ENCODE measurements at regions not wholly inside any gene's neighbourhood (a gene's known extent, or its start where the extent isn't known, plus 50 kb on each side); places are given as distances from the start of the nearest gene placed in this dataset.
A peak's percentile ranks its signal among the peaks of the same experiment; 100 is the strongest.

GRCh38 chr12:113611652-113612051 is 140.0 kb upstream of the LHX5 start:
- no TSS peak for BruUV-seq (replicated peaks)
- no peak for DNase-seq (ENCODE audit: low spot score)
- no peaks in the 10 kb centered on the region for H3K9me3 ChIP-seq (ENCODE audit: low read depth, low read length, poor library complexity, severe bottlenecking)
- TF ChIP-seq EZH2 (IDR thresholded peaks at IDR 0.05; ENCODE audit: borderline replicate concordance, low read depth, low read length, poor library complexity, severe bottlenecking) (no peak), CTCF (conservative IDR thresholded peaks at IDR 0.05; ENCODE audit: low read depth, low read length) (no peak)
- H3K4me3 ChIP-seq (ENCODE audit: low read depth, low read length, poor library complexity, severe bottlenecking), result no peak overlapping the region
- intact Hi-C loops (cut with micrococcal nuclease; ENCODE audit: unreplicated experiment), result no loop called here
- POLR2A ChIA-PET (ENCODE audit: low non-redundant PET), result no interaction called here
- CTCF ChIA-PET, result no interaction called here
- H3K36me3 ChIP-seq (ENCODE audit: insufficient read depth, low read length, poor library complexity, severe bottlenecking), result no peaks in the 10 kb centered on the region
- no peak overlapping the region for H3K27ac ChIP-seq (ENCODE audit: low read depth, low read length, poor library complexity, severe bottlenecking)
- H3K4me1 ChIP-seq (ENCODE audit: insufficient read depth, low read length, poor library complexity, severe bottlenecking), result no peaks in the 10 kb centered on the region
- H3K27me3 ChIP-seq (replicated peaks; ENCODE audit: insufficient read depth, low read depth, low read length, poor library complexity), result peaks cover 51% of the 10 kb centered on the region

- no peaks in the 10 kb centered on the region for H3K4me1 ChIP-seq (ENCODE audit: insufficient read depth, low read length, poor library complexity, severe bottlenecking)
- POLR2A ChIA-PET (ENCODE audit: low non-redundant PET), result no interaction called here
- H3K4me3 ChIP-seq (ENCODE audit: low read depth, low read length, poor library complexity, severe bottlenecking), result no peak overlapping the region
- H3K27ac ChIP-seq (ENCODE audit: low read depth, low read length, poor library complexity, severe bottlenecking), result no peak overlapping the region
- peaks cover 51% of the 10 kb centered on the region for H3K27me3 ChIP-seq (replicated peaks; ENCODE audit: insufficient read depth, low read depth, low read length, poor library complexity)
- H3K36me3 ChIP-seq (ENCODE audit: insufficient read depth, low read length, poor library complexity, severe bottlenecking), result no peaks in the 10 kb centered on the region
- H3K9me3 ChIP-seq (ENCODE audit: low read depth, low read length, poor library complexity, severe bottlenecking), result no peaks in the 10 kb centered on the region
- intact Hi-C loops (cut with micrococcal nuclease; ENCODE audit: unreplicated experiment), result no loop called here
- CTCF ChIA-PET, result no interaction called here
- TF ChIP-seq CTCF (conservative IDR thresholded peaks at IDR 0.05; ENCODE audit: low read depth, low read length) (no peak), EZH2 (IDR thresholded peaks at IDR 0.05; ENCODE audit: borderline replicate concordance, low read depth, low read length, poor library complexity, severe bottlenecking) (peak; percentile 73)
- no peak for DNase-seq (ENCODE audit: low spot score)
- BruUV-seq (replicated peaks), result no TSS peak
Observed at GRCh38 chr12:113610698-113611097, 139.0 kb upstream of the LHX5 start.

- BruUV-seq (replicated peaks), result no TSS peak
- TF ChIP-seq EZH2 (IDR thresholded peaks at IDR 0.05; ENCODE audit: borderline replicate concordance, low read depth, low read length, poor library complexity, severe bottlenecking), result no peak
- no peak for TF ChIP-seq CTCF (conservative IDR thresholded peaks at IDR 0.05; ENCODE audit: low read depth, low read length)
- intact Hi-C loops (cut with micrococcal nuclease; ENCODE audit: unreplicated experiment), result no loop called here
- Histone ChIP-seq H3K4me1 (ENCODE audit: insufficient read depth, low read length, poor library complexity, severe bottlenecking) (no peaks in the 10 kb centered on the region), H3K4me3 (ENCODE audit: low read depth, low read length, poor library complexity, severe bottlenecking) (no peak overlapping the region), H3K27me3 (replicated peaks; ENCODE audit: insufficient read depth, low read depth, low read length, poor library complexity) (peaks cover 51% of the 10 kb centered on the region), H3K9me3 (ENCODE audit: low read depth, low read length, poor library complexity, severe bottlenecking) (no peaks in the 10 kb centered on the region), H3K36me3 (ENCODE audit: insufficient read depth, low read length, poor library complexity, severe bottlenecking) (no peaks in the 10 kb centered on the region), H3K27ac (ENCODE audit: low read depth, low read length, poor library complexity, severe bottlenecking) (no peak overlapping the region)
- POLR2A ChIA-PET (ENCODE audit: low non-redundant PET), result no interaction called here
- CTCF ChIA-PET, result no interaction called here
- DNase-seq (ENCODE audit: low spot score), result no peak
Observed at GRCh38 chr12:113609692-113610469, 138.2 kb upstream of the LHX5 start.

Measured in A673 (cell line).